Activated CD4-positive, CD25-positive, alpha-beta regulatory T cell treated with anti-CD3 and anti-CD28 coated beads, Interleukin-2, amount 50 U/mL, for 16 hours (primary cell): ENCODE measurements at regions not wholly inside any gene's neighbourhood (a gene's known extent, or its start where the extent isn't known, plus 50 kb on each side); places are given as distances from the start of the nearest gene placed in this dataset.

Experiments used
- DNase-seq: peaks from one replicate; pipeline ENCODE4 v3.0.0-alpha.2; 2020; ENCODE audit warnings: low read depth, low spot score

DNA sequence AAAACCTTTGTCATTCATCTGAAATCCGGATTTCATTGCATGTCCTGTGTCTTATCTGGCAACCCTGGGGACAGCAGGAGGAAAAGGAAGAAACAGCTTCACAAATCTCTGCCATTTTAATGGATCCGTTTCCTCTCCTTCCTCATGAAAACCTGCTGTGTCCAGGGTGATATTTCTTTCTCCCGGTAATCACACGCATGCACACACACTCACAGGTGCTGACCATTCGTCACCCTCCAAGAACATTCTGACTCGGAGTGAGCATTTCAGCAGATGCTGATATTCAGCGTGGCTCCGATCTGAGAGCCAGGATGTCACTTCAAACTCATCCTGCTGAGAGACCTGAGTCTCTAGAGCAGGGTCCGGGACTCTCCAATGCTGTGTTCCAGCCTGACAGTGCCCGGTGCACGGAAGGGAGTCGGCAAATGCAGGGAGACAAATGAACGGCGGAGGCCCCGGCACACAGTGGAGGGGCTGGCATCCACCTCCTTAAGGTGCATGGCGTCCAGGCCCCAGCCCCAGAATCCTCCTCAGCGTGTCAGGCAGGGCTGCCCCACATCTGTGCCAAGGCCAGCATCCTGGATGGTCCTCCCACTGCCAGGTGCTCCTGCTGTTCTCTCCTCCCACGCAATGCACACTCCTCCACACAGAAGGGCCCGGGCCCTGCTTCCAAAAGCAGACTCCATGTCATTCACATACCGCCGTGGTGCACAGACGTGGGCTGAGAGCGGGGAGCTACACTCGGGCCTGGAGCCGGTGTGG, 70.7 kb downstream of the RBFOX3 start:
- DNase-seq: no peak

DNA sequence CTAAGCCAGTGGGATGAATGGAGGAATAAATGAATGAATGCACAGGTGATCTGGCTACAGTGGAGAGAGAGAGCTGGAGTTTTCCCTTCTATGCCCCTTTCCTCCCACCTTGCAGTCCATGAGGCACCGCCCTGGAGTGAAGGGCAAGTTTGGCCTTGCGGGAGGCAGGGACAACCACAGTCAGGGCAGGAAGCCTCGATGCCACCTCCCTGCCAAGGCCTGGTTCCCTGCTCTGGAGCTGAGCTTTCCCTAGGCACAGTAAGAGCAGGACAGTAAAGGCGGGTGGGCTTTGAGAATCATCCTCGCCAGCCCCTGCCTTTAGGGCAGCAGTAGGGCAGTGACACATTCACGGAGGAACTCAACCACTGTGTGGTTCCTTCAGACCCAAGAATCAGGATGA, 72.6 kb downstream of the RBFOX3 start:
- no peak for DNase-seq

DNA sequence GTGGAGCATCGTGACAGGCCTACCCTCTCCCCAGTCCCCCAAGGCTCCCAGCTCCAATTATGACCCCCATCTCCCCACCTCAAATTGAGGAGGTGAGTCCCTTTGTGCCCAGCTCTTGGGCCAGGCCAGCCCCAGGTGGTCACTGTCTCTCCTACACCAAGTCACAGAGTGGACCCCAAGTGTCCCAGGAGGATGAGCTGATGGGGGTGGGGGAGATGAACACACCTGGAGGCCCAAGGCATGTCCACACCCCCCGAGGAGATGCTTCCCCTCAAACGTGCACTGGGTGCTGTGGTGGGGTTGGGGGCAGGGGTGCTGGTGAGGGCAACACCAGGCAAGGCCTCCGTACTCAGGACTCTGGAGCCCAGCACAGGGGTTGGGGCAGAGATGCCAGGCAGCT, 73.2 kb downstream of the RBFOX3 start:
- DNase-seq: no peak

DNA sequence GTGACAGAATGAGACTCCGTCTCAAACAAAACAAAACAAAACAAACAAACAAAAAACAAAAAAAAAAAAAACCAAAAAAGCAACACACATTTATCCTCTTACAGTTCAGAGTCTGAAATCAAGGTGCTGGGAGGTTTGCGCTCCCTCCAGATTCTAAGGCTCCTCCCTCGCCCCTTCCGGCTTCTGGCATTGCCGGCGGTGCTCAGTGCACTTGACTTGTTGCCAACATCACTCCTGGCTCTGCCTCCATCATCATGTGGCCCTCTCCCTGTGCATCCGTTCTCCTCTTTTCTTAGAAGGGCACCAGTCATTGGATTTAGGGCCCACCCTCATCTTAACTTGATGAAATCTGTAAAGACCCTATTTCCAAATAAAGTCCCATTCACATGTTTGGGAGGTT, 73.8 kb downstream of the RBFOX3 start:
- DNase-seq: no peak

DNA sequence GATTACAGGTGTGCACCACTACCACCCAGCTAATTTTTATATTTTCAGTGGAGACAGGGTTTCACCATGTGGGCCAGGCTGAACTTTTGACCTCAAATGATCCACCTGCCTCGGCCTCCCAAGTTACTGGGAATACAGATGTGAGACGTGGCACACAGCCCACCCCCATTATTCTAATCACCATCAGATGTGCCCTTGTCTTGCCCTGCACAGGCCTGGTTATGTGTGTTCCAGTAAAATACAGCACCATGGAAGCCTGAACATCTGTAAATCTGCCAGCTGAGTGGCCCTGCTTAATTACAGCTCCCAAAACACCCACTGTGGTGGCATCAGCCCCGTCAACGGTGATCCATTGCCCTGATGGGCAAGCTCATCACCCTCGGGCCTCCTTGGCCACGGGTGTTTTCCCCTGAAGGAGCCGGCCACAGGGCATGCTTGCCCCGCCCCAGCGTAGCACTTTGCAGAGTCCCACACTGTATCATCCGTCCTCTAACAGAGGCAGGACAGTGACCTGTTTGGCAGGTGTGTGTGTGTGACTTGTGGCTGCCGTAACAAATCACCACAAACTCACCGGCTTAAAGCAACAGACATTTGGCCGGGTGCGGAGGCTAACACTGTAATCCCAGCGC, 74.5 kb downstream of the RBFOX3 start:
- no peak for DNase-seq

DNA sequence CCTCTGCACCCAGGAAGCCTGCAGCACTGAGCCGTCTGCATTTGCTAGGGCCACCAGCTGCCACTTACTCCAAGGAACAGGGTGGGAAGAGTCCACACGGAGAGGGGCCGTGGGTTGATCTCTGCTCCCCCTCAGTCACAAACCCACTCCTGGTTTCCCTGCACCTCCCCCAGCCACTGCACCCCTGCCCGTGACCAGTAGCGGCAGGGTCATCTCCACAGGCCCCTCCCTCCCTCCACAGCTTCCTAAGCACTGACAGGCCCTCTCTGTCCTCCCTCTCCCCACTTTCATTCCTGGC, 75.2 kb downstream of the RBFOX3 start:
- DNase-seq: no peak

DNA sequence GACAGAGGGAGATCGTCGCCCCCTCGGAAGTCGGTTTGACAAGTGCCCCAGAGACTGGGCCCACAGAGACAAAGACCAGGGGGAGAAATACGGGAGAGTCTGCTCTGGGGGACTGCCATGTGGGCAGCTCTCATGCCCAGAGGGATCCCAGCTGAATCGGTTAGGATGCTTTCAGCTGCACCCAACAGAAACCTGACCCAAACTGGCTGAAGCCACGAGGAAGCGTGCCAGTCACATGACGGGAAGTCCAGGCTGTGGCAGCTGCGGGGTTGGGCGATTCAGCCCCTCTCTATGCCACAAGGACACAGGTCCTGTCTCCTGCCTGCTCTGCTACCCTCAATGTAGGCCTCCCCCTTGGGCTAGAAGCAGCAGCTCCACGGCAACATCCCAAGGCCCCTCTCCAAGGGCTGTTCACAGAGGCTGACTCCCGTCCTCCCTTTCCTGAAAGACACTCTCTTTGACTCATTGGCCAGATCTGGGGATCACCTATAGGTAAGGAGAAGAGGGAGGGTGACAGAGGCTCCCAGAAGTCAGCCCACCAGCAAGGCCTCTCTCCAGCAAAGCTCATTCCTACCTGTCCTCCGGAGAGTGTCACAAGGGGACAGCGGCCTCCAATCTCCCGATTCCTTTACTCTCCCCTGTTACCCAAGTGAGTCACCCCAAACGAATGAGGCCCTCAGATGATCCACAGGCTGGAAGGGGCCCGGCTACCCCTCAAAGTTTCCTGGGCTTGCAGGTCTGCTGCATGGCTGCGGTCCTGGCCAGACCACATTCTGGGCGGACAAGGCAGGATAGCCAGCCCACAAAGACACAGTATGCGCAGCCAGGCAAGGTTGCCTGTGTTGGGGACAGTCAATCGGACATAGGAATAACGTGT, 75.8 kb downstream of the RBFOX3 start:
- DNase-seq: no peak

DNA sequence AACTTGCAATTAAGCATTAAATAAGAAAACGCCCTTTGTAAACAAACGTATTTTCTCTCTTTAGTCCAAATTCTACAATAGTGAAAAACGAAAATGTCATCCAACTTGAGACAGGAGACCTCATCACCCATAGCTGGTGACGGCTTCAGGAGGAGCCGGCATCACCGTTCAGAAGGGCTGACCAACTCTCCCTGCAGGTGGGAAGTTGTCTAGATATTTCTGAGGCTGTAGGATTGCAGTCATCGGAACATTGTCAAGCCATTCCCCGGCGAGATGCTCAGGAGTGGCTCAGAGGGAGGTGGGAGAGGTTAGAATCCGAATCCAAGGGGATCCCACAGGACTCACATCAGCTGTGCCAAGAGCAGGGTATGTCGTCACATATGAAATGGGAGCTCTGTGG, 76.7 kb downstream of the RBFOX3 start:
- DNase-seq: no peak

DNA sequence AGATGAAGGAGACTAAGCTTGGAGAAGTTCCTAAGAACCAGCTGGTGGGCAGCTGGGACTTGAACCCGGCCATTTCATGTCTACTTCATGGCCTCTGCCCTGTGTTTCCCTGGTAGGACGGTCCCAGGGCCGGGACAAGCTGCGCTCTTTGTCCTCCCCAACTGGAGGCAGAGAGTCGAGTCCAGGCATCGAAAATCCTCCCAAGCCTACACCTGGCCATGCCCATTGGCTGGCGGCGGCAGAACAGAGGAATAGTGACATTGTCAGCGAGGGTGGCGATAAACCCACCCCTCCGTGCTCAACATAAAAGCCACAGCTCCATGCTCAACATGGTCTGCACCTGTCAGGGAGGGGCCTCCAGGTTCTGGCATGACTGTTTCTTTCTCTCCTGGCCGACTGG, 77.7 kb downstream of the RBFOX3 start:
- DNase-seq: no peak

DNA sequence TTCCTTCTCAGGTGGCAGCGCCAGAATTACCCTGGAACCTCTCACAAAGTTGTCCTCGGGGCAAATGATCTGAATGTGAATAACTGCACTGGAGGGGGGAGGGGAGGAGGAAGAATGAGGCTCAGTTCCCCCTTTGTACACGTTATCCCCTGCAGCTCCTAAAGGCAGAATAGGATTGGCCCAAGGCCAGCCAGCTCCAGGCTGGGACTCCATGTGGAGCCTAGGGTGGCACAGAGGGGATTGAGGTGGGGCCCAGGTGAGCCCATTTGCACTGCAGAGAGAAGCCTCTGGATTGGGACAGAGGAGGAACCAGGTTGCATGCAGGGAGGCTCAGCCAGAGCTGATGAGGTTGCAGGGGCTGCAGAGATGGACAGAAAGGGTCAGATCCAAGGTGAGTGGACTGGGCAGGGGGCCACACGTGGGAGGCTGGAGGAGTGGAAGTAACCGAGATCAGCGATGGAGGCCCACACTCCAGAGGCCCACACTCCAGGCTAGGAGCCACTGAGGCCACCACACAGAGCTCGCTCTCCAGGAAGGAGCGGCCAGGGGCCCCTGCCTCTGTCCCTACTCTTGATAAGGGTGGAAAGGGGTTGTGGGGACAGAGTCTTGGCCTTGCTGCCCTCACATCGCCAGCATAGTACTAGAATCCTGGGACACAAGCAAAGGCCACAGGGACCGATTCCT, 78.6 kb downstream of the RBFOX3 start:
- no peak for DNase-seq

DNA sequence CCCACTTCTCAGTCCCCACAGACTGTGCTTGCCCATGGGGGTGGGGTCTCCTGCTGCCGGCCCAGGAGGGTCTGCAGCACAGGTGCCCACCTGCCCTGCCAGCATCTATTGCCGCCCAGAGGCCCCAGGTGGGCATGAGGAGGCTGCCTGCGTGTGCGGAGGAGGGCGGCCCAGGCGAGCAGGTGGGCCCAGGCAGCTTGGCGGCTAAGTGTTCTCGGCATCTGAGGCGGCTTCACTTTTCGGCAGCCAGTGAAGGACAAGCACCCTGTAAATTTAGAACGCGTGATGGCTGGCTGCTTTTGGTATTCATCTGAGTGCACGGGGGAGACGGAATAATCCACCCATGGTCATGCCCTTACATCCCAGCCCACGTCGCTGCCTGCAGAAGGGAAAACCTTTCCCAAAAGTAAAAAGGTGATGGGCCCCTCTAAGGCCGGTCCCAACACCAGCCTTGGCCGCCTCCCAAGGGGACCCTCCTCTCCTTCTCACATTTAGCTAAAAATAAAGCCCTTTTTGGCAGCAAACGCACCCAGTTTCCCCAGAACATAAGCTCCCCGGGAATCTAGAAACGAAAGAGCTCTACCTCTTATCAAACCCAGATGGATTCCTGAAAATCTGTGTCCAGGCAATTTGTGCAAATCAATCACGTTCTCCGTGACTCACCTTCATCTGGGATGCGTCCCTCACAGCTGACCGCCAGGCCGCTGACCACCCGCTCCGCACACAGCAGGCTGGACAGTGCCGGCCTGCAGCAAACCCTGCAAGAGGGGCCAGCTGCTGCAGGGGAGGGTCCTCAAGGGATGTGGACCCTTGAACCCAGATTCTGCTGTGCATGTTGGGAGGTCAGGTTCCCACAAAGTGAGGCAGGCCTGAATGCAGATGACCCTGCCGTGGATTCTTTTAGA, 79.4 kb downstream of the RBFOX3 start:
- DNase-seq: no peak

DNA sequence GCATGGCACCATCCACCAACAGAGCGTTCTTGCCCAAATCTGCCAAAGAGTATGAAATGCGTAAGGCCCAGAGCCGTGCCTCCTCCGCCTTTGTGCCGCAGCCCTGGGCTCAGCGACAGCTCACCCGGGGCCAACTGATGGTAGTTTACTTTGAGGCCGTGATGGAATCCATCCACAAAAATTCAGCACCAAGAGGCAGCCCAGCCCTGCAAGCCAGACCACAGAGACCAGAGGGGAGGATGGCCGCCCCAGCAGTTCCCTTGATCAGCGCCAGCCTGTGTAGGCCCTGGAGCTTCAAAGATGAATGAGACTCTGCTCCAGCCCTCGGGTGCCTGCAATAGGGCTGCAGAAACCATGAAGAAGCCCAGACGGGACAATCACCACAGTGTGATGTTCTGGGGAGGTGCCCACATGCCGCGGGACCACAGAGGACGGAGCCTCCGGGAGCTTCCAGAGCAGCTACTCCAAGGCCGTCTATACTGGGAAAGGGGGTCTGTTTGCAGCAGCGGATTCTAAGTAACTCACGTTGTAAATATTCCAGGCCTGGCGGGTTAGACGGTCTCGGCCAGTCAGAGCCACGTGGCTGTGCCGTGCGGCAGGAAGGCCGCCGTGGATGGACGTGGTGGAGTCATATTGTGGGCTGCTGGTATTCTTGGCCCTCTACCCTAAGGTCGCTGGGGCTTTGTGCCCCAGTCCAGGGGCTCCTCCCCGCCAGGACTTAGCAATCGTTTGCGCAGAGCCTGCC, 80.3 kb downstream of the RBFOX3 start:
- no peak for DNase-seq

DNA sequence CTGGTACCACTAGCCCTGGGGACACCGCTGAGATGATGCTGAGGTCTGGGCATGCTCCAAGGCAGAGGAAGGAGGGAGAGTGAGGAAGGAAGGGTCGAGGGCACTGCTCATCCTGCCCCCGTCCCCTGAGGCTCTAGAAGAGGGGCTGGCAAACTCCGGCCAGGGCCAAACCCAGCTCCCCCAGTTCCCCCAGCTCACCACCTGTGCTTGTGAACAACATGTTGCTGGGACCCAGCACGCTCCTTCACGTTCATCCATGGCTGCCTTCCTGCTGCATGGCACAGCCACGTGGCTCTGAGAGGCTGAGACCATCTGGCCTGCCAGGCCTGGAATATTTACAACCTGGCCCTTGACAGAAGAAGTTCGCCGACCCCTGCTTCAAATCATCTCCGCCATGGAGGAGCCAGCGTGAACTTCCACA, 81.2 kb downstream of the RBFOX3 start:
- no peak for DNase-seq

DNA sequence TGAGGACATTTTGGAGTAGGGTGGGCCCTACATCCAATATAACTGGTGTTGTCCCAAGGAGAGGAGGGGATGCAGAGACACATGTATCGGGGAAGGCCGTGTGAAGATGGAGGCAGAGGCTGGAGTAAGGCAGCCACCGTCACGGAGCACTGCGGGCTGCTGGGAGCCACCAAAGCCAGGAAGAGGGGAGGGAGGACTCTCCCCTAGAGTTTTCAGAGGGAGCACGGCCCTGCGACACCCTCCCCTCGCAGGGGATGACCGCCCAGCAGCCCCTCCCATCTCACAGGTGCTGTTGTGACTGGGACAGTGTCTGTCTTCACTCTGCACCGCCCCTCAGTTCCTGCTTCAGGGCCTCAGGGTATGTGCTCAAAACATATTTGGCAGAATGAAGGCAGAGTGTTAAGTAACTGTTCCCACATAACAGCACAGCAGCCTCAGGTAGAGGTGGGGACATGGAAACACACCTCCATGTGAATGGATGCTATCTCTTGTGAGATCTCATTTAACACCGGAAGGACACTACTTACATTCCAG, 82.2 kb downstream of the RBFOX3 start:
- no peak for DNase-seq

DNA sequence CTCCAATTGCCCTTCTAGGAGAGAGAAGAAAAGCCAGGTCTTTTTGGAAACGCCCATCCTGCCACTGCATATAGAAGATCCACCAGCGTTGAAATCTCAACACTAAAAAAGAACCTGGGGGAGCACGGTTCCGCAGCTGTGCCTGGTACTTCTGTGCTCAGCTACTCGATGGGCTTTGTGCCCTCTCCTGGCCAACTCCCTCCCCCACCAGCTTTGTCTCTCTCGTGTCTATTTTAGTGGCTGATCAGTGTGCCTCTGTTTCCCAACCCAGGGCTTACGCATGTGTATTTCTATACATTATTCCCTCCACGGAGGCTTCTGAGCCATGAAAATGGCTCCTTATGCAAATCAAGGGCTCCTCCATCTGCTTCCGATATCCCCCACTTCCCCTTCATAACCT, 83.5 kb downstream of the RBFOX3 start:
- no peak for DNase-seq

DNA sequence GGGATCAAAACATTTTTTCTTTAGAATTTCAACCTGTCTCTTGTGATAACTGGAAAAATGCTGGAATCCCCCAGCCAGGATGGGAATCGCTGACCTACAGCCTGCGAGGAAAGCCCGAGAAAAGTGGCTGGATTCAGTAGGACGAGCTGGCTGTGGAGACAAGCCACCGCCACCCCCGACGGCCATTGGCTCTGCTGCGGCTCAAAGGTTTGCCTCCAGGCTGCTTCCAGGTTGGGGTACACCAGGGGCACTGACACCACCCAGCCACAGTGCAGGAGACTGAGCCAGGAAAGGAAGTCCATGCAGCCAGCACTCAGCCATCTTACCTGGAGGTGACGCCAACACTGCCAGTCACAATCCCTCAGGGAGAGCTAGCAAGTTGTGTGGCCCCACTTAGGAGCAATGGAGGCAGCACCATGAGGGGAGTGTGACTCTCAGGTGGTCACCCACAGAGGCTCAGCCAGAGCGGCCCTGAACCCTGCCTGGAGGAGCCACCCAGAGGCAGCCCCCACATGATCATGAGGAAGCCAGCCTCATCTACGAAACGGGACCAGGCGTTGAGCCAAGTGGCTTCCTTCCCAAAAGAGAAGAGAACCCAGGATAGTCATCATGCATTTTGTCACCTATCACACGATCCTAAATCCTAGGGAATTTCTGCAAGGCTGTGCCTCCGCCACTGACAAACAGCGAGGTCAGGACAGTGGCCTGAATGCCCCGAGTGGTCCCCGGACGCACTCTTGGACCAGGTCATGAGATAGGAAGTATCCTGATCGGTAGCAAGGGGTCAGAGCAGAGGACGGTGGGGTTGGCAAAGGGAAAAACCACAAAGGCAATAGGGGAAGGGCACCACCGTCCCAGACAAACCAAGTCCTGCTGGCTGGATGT, 84.8 kb downstream of the RBFOX3 start:
- no peak for DNase-seq

DNA sequence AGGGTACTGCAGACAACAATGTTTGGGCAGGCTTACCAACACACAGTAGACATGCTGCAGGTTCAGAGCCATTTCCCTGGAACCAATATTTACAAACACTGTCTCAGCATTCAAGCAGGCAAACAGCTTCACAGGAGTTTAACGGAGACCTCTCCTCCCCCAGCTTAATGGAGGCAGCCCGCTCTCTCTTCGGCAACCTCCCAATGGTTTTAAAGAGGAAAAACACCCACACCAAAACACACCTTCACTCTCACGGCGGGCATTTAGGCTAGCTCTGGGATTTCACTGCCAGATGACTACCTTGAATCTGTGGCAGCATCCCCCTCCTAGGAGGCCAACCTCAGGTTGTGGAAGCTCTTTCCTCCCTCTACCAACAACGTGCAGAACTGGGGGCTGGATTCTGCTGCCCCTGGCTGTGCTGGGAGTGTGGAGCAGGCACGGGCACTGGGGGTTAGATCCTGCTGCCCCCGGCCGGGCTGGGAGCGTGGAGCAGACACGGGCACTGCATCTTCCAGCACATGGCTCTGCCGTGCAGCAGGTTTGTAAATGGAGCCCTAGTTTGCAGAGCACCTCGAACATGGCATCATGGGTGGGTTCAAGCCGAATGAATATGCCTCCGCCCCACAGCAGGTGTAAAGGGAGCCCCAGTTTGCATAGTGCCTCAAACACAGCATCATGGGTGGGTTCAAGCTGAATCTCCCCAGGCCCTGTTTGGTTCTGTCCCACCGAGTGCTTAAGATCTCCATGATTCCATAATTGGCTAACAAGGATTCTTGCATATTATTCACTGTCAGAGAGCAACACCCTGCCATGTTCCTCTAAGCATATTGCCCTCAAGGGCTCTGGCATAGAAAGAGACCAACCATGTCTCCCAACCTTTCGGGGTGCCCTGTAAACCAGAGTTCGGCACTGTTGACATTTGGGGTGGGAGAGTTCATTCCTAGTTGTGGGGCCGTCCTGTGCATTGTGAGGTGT, 86.4 kb downstream of the RBFOX3 start:
- DNase-seq: no peak

DNA sequence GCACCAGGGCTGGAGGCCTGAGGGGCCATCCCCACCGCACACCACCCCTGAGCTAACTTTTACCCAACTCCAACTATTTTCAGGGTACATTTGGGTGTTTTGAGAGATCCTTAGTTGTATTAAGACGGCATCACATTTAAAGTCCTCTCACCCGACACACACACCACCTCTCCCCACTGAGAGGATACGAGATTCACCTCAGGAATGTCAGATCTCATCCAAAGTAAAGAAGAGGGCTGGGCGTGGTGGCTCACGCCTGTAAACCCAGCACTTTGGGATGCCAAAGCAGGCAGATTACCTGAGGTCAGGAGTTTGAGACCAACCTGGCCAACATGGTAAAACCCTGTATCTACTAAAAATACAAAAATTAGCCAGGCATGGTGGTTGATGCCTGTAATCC, 88.4 kb downstream of the RBFOX3 start:
- no peak for DNase-seq
